Coronary artery (tissue), 2 donors: ENCODE measurements at regions not wholly inside any gene's neighbourhood (a gene's known extent, or its start where the extent isn't known, plus 50 kb on each side); places are given as distances from the start of the nearest gene placed in this dataset.

Source experiments
- DNase-seq: peaks from one replicate; pipeline ENCODE4 v3.0.0-alpha.2; 2017; ENCODE audit warnings: low spot score
- H3K27ac ChIP-seq, 2 donors: fragments of 200-600 bp; sonication (generic); one replicate each; pipeline ENCODE4 v1.5.1; 2016 to 2019
- H3K4me3 ChIP-seq: fragments of 200-600 bp; sonication (generic); 2 replicates; pipeline ENCODE4 v1.5.1; 2016; ENCODE audit warnings: mild to moderate bottlenecking, moderate library complexity
- TF ChIP-seq, protein P1 (sequence below): fragments of 200-600 bp; sonication (generic); IDR thresholded peaks from one replicate; pipeline ENCODE4 v1.5.1; 2019; ENCODE audit warnings: antibody characterized with exemption

DNA sequence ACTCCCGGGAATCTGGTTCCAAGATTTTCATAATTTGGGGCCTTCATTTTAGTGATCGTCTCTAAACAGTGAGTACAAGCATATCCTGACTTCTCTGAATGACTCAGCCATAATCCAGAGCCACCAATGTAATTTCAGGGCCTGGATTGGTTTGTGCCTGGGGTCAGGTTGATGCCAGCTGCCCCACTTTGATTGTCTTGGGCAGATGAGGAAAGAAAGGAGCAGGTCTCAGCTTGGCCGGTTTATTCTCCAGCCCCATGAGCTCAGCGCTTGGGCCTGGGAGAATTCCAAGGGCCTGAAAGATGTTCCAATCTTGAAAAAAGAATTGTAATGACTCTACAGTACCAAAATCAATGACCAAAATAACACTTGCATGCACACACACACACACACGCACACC, 71.2 kb upstream of the ECE1 start:
- Histone ChIP-seq H3K27ac (peak overlapping the region in 1 of 2 donors; percentile 48), H3K4me3 (no peak overlapping the region)
- TF ChIP-seq, protein P1, sequence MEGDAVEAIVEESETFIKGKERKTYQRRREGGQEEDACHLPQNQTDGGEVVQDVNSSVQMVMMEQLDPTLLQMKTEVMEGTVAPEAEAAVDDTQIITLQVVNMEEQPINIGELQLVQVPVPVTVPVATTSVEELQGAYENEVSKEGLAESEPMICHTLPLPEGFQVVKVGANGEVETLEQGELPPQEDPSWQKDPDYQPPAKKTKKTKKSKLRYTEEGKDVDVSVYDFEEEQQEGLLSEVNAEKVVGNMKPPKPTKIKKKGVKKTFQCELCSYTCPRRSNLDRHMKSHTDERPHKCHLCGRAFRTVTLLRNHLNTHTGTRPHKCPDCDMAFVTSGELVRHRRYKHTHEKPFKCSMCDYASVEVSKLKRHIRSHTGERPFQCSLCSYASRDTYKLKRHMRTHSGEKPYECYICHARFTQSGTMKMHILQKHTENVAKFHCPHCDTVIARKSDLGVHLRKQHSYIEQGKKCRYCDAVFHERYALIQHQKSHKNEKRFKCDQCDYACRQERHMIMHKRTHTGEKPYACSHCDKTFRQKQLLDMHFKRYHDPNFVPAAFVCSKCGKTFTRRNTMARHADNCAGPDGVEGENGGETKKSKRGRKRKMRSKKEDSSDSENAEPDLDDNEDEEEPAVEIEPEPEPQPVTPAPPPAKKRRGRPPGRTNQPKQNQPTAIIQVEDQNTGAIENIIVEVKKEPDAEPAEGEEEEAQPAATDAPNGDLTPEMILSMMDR, result no peak
- no peak for DNase-seq

DNA sequence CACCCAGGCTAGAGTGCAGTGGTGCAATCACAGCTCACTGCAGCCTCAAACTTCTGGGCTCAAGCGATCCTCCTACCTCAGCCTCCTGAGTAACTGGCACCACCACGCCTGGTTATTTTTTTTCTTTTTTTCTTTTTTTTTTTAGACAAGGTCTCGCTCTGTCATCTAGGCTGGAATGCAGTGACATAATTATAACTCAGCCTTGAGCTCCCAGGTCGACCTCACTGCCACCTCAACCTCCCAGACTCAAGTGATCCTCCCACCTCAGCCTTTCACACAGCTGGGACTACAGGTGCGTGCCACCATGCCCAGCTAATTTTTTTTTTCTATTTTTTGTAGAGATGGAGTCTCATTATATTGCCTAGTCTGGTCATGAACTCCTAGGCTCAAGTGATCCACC, 66.9 kb upstream of the ECE1 start:
- H3K4me3 ChIP-seq, result no peak overlapping the region
- TF ChIP-seq, protein P1, result no peak
- H3K27ac ChIP-seq, result no peak overlapping the region
- DNase-seq, result no peak

DNA sequence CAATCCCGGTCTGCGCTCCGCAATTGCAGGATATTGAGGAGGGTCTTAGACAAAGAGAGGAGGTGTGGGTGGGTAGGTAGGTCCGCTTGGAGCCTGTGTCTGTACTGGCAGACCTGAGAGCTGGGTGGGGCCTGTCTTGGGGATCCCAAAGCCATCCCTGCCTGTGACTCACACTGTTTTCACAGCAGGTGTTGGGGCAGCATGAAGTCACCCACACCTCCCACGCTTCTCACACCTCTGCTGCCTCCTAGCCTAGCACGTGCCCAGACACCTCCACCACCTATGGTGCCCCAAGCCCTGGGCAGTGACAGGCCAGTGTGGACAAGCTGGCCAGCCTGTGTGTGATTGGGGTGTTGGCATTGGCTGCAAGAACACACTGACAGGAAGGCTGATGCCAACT, 65.7 kb upstream of the ECE1 start:
- H3K27ac ChIP-seq, result no peak overlapping the region
- no peak overlapping the region for H3K4me3 ChIP-seq
- TF ChIP-seq, protein P1, result no peak
- DNase-seq, result no peak

DNA sequence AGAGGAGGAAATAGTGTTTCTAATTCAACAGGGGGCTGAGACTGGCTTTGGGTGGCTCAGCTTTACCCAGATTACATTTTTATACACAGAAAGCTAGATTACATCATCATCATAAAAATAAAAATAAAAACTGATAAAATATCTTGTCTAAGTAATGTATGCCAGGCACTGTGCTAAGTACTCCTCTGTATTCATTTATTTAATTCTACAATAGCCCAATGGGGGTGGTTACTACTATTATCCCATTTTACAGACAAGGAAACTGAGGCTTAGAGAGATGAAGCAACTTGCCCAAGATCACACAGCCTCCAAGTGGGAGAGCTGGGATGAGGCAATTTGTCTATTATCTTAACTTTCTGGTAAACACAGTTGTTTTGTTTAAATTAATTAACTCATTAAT, 62.3 kb upstream of the ECE1 start:
- Histone ChIP-seq H3K4me3 (no peak overlapping the region), H3K27ac (no peak overlapping the region)
- DNase-seq, result no peak
- TF ChIP-seq, protein P1, result no peak

DNA sequence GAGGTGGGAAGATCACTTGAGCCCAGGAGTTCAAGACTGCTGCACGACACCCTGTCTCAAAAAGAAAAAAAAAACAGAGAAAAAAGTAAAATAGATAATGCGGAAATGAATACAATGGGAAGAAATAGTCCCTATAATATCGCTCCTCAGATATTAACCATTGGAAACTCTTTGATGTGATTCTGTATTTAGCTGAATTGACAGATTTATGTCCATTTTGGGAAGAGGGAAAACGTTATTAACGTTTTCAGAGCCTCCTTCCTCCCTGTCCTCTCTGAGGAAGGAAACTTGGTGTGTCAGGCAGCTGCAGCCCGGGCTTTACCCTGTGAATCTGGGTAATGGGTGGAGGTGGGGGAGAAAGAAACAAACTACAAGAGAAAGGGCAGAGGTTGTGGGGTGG, 61.6 kb upstream of the ECE1 start:
- no peak overlapping the region for H3K4me3 ChIP-seq
- DNase-seq, result no peak
- TF ChIP-seq, protein P1, result no peak
- H3K27ac ChIP-seq, result no peak overlapping the region

DNA sequence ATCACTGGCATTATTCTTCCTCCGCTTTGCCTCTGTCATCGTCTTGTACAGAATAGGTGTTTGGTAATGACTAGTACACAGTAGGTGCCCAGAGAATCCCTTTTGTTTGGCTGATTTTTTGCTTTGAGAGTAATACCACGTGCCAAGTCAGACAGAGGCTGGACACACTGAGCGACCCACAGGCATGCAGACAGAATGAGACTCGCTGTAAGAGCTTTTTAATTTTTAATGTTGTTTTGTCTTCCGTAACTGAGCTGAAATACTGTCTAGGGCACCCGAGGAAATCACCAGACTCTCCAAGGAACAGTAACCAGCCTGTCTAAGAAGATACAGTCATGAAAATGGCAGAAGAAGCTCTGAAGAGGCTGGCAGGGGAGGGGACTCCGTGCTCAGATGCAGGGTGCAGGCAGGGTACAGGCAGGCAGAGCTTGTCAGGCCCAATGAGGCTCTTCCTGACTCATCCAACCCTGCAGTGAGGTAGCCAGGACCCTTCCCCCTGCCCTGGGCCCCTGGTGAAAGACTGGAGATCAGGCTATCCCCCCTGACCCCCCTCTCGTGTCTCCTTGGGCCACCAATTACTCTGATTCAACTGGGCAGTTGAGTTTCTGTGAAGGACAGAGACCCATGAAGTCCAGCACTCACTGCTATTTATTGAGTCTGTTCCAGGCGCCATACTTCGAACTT, 60.1 kb upstream of the ECE1 start:
- no peak for DNase-seq
- H3K27ac ChIP-seq, result no peak overlapping the region
- H3K4me3 ChIP-seq, result no peak overlapping the region
- TF ChIP-seq, protein P1, result no peak

DNA sequence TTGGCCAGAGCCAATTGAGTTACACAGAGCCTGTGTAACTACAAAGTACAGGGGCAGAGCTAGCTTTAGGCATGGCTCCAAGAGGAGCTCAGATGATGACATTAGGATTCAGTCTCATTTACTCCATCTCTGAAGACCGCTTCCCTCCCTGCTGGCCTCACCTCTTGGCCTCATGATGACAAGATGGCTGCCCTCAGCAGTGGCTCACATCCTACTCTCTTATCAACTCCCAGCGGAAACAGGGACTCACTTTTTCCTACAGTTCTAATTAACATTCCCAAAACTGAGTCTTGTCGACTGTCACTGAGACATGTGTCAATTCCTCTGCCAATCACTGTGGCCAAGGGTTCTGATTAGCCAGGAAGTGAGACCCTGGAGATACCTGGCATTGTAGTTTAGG, 59.4 kb upstream of the ECE1 start:
- no peak overlapping the region for H3K4me3 ChIP-seq
- H3K27ac ChIP-seq, result no peak overlapping the region
- no peak for DNase-seq
- TF ChIP-seq, protein P1, result no peak
